ENCODE measurements at regions not wholly inside any gene's neighbourhood (a gene's known extent, or its start where the extent isn't known, plus 50 kb on each side); places are given as distances from the start of the nearest gene placed in this dataset.
A peak's percentile ranks its signal among the peaks of the same experiment; 100 is the strongest.

DNA sequence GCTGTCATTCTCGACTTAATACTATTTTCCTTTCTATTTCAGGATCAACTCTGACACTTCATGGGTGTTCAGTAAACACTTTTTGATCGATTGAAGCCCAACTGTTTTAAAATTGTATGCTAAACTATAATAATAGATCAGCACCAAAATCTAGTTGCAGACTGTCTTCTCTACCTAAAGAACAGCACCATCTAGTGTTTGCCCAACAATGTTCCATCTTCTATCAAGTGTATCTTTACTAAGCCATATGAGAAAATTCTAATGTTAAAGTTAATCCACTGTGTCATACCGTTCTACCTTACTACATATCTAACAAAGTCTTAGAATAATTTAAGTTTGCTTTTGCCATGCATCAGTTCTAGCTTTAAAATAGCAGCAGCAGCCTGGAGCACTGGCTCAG lies 113.0 kb upstream of the PRDX4 start:
- no TSS peak for BruUV-seq (replicated peaks)
- ChIA-PET POLR2A (no interaction called here), CTCF (interaction anchor here (0.6 to 4.5 kb wide), 4 partner anchors 66 to 1570 kb away, joined by 4 to 29 read pairs (median 10); no protein-coding TSS in a partner anchor)
- Histone ChIP-seq H3K4me3 (replicated peaks in 1 of 3; ENCODE audit: insufficient read depth in 1 of 3, low read depth in 1 of 3, low read length in 3 of 3) (no peak overlapping the region), H3K79me2 (ENCODE audit: control insufficient read depth, insufficient read depth, low read length) (no peaks in the 10 kb centered on the region), H3K27ac (ENCODE audit: insufficient read depth, low read depth, low read length) (no peak overlapping the region), H3K9ac (replicated peaks; ENCODE audit: extremely low read depth, insufficient read depth, low read length) (no peak overlapping the region), H4K20me1 (replicated peaks; ENCODE audit: control insufficient read depth, extremely low read depth, insufficient read depth, low read length) (no peaks in the 10 kb centered on the region), H2AFZ (ENCODE audit: low read depth, low read length) (no peak overlapping the region), H3K36me3 (ENCODE audit: control insufficient read depth in 2 of 2, extremely low read depth in 1 of 2, insufficient read depth in 2 of 2, low read length in 2 of 2) (no peaks in the 10 kb centered on the region), H3K27me3 (ENCODE audit: control insufficient read depth in 2 of 2, insufficient read depth in 2 of 2, low read length in 2 of 2) (no peaks in the 10 kb centered on the region), H3K4me2 (ENCODE audit: insufficient read depth, low read length) (no peak overlapping the region), H3K4me1 (ENCODE audit: control insufficient read depth, extremely low read depth, insufficient read depth, low read length) (no peaks in the 10 kb centered on the region), H3K9me3 (replicated peaks; ENCODE audit: control insufficient read depth, insufficient read depth, low read length) (no peaks in the 10 kb centered on the region), H3K9me1 (replicated peaks; ENCODE audit: control insufficient read depth, extremely low read depth, insufficient read depth, low read length) (no peaks in the 10 kb centered on the region)
- TF ChIP-seq CTCF (IDR thresholded peaks at IDR 0.05; ENCODE audit: extremely low read depth in 1 of 2, insufficient read depth in 1 of 2, low read depth in 1 of 2, low read length in 2 of 2) (peak in 1 of 2 donors; percentile 34), EZH2 (IDR thresholded peaks at IDR 0.05; ENCODE audit: borderline replicate concordance, low read depth, low read length, severe bottlenecking) (no peak), FOS (IDR thresholded peaks at IDR 0.05; ENCODE audit: borderline replicate concordance, insufficient read depth, low read length) (no peak)
- dilution Hi-C loops (cut with MboI; ENCODE audit: extremely low pct_ligation_motif_present, low sequenced_read_pairs) (no loop called here), intact Hi-C loops (cut with micrococcal nuclease) (loop anchor here (1.0 to 10.0 kb wide), 2 partner anchors 150 to 1569 kb away; no protein-coding TSS in a partner anchor)
- DNase-seq (ENCODE audit: low read depth, low spot score): peak; percentile 25
- peak; percentile 70 for FAIRE-seq

- Histone ChIP-seq H3K79me2 (ENCODE audit: control insufficient read depth, insufficient read depth, low read length) (no peaks in the 10 kb centered on the region), H3K27ac (ENCODE audit: insufficient read depth, low read depth, low read length) (no peak overlapping the region), H3K4me3 (replicated peaks in 1 of 3; ENCODE audit: insufficient read depth in 1 of 3, low read depth in 1 of 3, low read length in 3 of 3) (no peak overlapping the region), H3K4me2 (ENCODE audit: insufficient read depth, low read length) (no peak overlapping the region), H3K4me1 (ENCODE audit: control insufficient read depth, extremely low read depth, insufficient read depth, low read length) (no peaks in the 10 kb centered on the region), H3K9ac (replicated peaks; ENCODE audit: extremely low read depth, insufficient read depth, low read length) (no peak overlapping the region), H3K9me1 (replicated peaks; ENCODE audit: control insufficient read depth, extremely low read depth, insufficient read depth, low read length) (no peaks in the 10 kb centered on the region), H4K20me1 (replicated peaks; ENCODE audit: control insufficient read depth, extremely low read depth, insufficient read depth, low read length) (no peaks in the 10 kb centered on the region), H3K36me3 (ENCODE audit: control insufficient read depth in 2 of 2, extremely low read depth in 1 of 2, insufficient read depth in 2 of 2, low read length in 2 of 2) (no peaks in the 10 kb centered on the region), H3K9me3 (replicated peaks; ENCODE audit: control insufficient read depth, insufficient read depth, low read length) (no peaks in the 10 kb centered on the region), H3K27me3 (ENCODE audit: control insufficient read depth in 2 of 2, insufficient read depth in 2 of 2, low read length in 2 of 2) (no peaks in the 10 kb centered on the region), H2AFZ (ENCODE audit: low read depth, low read length) (no peak overlapping the region)
- no peak for DNase-seq (ENCODE audit: low read depth, low spot score)
- ChIA-PET CTCF (interaction anchor here (1.9 kb wide), 1 partner anchor 1572 kb away, joined by 10 read pairs; no protein-coding TSS in a partner anchor), POLR2A (interaction anchor here (0.5 kb wide), 1 partner anchor 595 kb away, joined by 4 read pairs; no protein-coding TSS in a partner anchor)
- dilution Hi-C loops (cut with MboI; ENCODE audit: extremely low pct_ligation_motif_present, low sequenced_read_pairs) (no loop called here), intact Hi-C loops (cut with micrococcal nuclease) (loop anchor here (10.0 kb wide), 1 partner anchor 152 kb away; no protein-coding TSS in a partner anchor)
- BruUV-seq (replicated peaks): no TSS peak
- TF ChIP-seq MAX (IDR thresholded peaks at IDR 0.05; ENCODE audit: insufficient read depth, insufficient read length) (no peak), EZH2 (IDR thresholded peaks at IDR 0.05; ENCODE audit: borderline replicate concordance, low read depth, low read length, severe bottlenecking) (no peak)
- FAIRE-seq: no peak
These were observed 110.2 kb upstream of the PRDX4 start for GRCh38 chrX:23557070-23557469.

All from endothelial cell of umbilical vein (primary cell).